CD14-positive monocyte (primary cell): ENCODE measurements at regions not wholly inside any gene's neighbourhood (a gene's known extent, or its start where the extent isn't known, plus 50 kb on each side); places are given as distances from the start of the nearest gene placed in this dataset.
"Not testable (repeated sequence)": the region's sequence is repeated elsewhere in the genome, so short reads cannot be mapped to it uniquely, and the experiment has no call there.

Source experiments
- DNase-seq, 3 donors: peaks; one replicate each; pipeline ENCODE4 v3.0.0-alpha.2; 2011 to 2022
- H2AFZ ChIP-seq: 2 replicates; pipeline ENCODE4 v1.6.0; 2012; ENCODE audit warnings: mild to moderate bottlenecking, low read depth, low read length, inconsistent platforms; ENCODE audit not compliant: insufficient read depth, poor library complexity, severe bottlenecking
- H3K27ac ChIP-seq, 2 donors: 1 replicate in 1 of 2; 2 replicates in 1 of 2; pipeline ENCODE4 v1.5.1; 2012 to 2013; ENCODE audit warnings: low read length in 2 of 2, control low read depth in 1 of 2, inconsistent platforms in 1 of 2, low read depth in 1 of 2, mild to moderate bottlenecking in 1 of 2
- H3K27me3 ChIP-seq, 2 donors: one replicate each; pipeline versions ENCODE4 v1.6.0 to v1.6.1; 2011 to 2013; ENCODE audit warnings: low read length in 2 of 2; ENCODE audit not compliant: control insufficient read depth in 2 of 2, insufficient read depth in 2 of 2
- H3K36me3 ChIP-seq, 2 donors: replicated peaks in 1 of 2; 1 replicate in 1 of 2; 2 replicates in 1 of 2; pipeline versions ENCODE4 v1.5.1 to v1.6.1; 2012 to 2013; ENCODE audit warnings: low read length in 2 of 2, control low read depth in 1 of 2, inconsistent platforms in 1 of 2, mild to moderate bottlenecking in 1 of 2; ENCODE audit not compliant: insufficient read depth in 2 of 2, control insufficient read depth in 1 of 2
- H3K4me1 ChIP-seq, 2 donors: 1 replicate in 1 of 2; 2 replicates in 1 of 2; pipeline versions ENCODE4 v1.5.1 to v1.6.1; 2012 to 2013; ENCODE audit warnings: low read length in 2 of 2, control low read depth in 1 of 2, inconsistent platforms in 1 of 2, mild to moderate bottlenecking in 1 of 2, moderate library complexity in 1 of 2; ENCODE audit not compliant: insufficient read depth in 2 of 2, control insufficient read depth in 1 of 2
- H3K4me2 ChIP-seq: replicated peaks from 2 replicates; pipeline ENCODE3; 2012; ENCODE audit warnings: low read length, moderate library complexity, mild to moderate bottlenecking; ENCODE audit not compliant: poor library complexity, severe bottlenecking; ENCODE audit errors: extremely low read depth
- H3K4me3 ChIP-seq, 3 experiments: fragments of 200-600 bp in 1 of 3; sonication (generic) in 1 of 3; replicated peaks in 1 of 3; 1 replicate in 2 of 3; 2 replicates in 1 of 3; pipeline ENCODE4 v1.5.1; 2011 to 2013; ENCODE audit warnings: low read length in 3 of 3, mild to moderate bottlenecking in 3 of 3, control low read depth in 2 of 3, low read depth in 2 of 3, inconsistent platforms in 1 of 3, moderate library complexity in 1 of 3
- H3K79me2 ChIP-seq: 2 replicates; pipeline ENCODE4 v1.6.0; 2012; ENCODE audit warnings: mild to moderate bottlenecking, control low read depth, inconsistent platforms, low read length, moderate library complexity; ENCODE audit not compliant: insufficient read depth
- H3K9ac ChIP-seq: 2 replicates; pipeline ENCODE4 v1.6.0; 2017; ENCODE audit warnings: low read length, mild to moderate bottlenecking; ENCODE audit not compliant: insufficient read depth, poor library complexity, severe bottlenecking
- H3K9me3 ChIP-seq, 2 donors: replicated peaks in 1 of 2; 1 replicate in 1 of 2; 2 replicates in 1 of 2; pipeline versions ENCODE4 v1.5.1 to v1.6.1; 2012 to 2013; ENCODE audit warnings: low read length in 2 of 2, control low read depth in 1 of 2; ENCODE audit not compliant: control insufficient read depth in 1 of 2, insufficient read depth in 1 of 2
- H4K20me1 ChIP-seq: 2 replicates; pipeline ENCODE4 v1.6.0; 2012; ENCODE audit warnings: mild to moderate bottlenecking, low read length, control low read depth, moderate library complexity; ENCODE audit not compliant: insufficient read depth
- H3K27ac Mint-ChIP-seq, 7 donors: one replicate each; pipeline ENCODE4 v1.8.0; 2020; ENCODE audit warnings: mild to moderate bottlenecking in 7 of 7, mixed read lengths in 7 of 7, moderate library complexity in 6 of 7, inconsistent platforms in 2 of 7
- H3K27me3 Mint-ChIP-seq, 3 donors: one replicate each; pipeline ENCODE4 v1.8.0; 2021 to 2022; ENCODE audit warnings: low read depth in 3 of 3, mild to moderate bottlenecking in 3 of 3, mixed read lengths in 3 of 3, moderate library complexity in 3 of 3, inconsistent platforms in 1 of 3
- H3K36me3 Mint-ChIP-seq, 2 donors: one replicate each; pipeline ENCODE4 v1.8.0; 2020; ENCODE audit warnings: mixed read lengths in 2 of 2, inconsistent platforms in 1 of 2, mild to moderate bottlenecking in 1 of 2
- H3K4me1 Mint-ChIP-seq: one replicate; pipeline ENCODE4 v1.8.0; 2020; ENCODE audit warnings: mild to moderate bottlenecking, mixed read lengths
- H3K4me3 Mint-ChIP-seq, 2 donors: one replicate each; pipeline ENCODE4 v1.8.0; 2020; ENCODE audit warnings: mild to moderate bottlenecking in 2 of 2, mixed read lengths in 2 of 2, moderate library complexity in 1 of 2
- H3K9me3 Mint-ChIP-seq, 7 donors: one replicate each; pipeline ENCODE4 v1.8.0; 2020 to 2022; ENCODE audit warnings: mixed read lengths in 7 of 7, mild to moderate bottlenecking in 6 of 7, moderate library complexity in 6 of 7, inconsistent platforms in 2 of 7
- CTCF ChIP-seq: fragments of 200-600 bp; IDR thresholded peaks from one replicate; pipeline ENCODE4 v1.8.0; 2022; ENCODE audit warnings: antibody characterized with exemption, mild to moderate bottlenecking
- WGBS: methylation state at CpG from one replicate; pipeline ENCODE4 v1.1.5; 2013; ENCODE audit warnings: missing lambda C conversion rate; ENCODE audit not compliant: insufficient coverage; 5-methylcytosine and 5-hydroxymethylcytosine counted together
- intact Hi-C, 2 donors: fragments of 100-400 bp; cut with micrococcal nuclease; formaldehyde crosslinking; loops; one replicate each; pipeline versions ENCODE4 v1.15.0 to v1.15.1; 2023

GRCh38 chr19:34859325-34859724, 67.4 kb upstream of the ZNF30 start:
- H3K4me3 ChIP-seq, H4K20me1 ChIP-seq, H3K36me3 ChIP-seq, H3K79me2 ChIP-seq, H3K27ac Mint-ChIP-seq, H3K36me3 Mint-ChIP-seq, H2AFZ ChIP-seq, H3K9me3 ChIP-seq, H3K4me2 ChIP-seq, H3K27ac ChIP-seq, H3K4me1 ChIP-seq, H3K9ac ChIP-seq, H3K27me3 ChIP-seq, H3K4me3 Mint-ChIP-seq, H3K4me1 Mint-ChIP-seq, intact Hi-C loops, DNase-seq: not testable (repeated sequence)
- Mint-ChIP-seq H3K27me3 (peaks cover 5 to 16% (median 10%) of the 10 kb centered on the region in 3 donors), H3K9me3 (peaks cover 0 to 34% (median 17%) of the 10 kb centered on the region in 7 donors)
- no CpG with 5 or more reads among the region's 2 CpGs for WGBS

- Histone ChIP-seq H3K27ac (no peak overlapping the region), H3K27me3 (no peaks in the 10 kb centered on the region), H3K4me3 (no peak overlapping the region), H3K9me3 (peaks cover 0 to 25% of the 10 kb centered on the region in 2 donors), H3K9ac (no peak overlapping the region), H3K36me3 (no peaks in the 10 kb centered on the region), H4K20me1 (no peaks in the 10 kb centered on the region), H3K79me2 (no peaks in the 10 kb centered on the region), H2AFZ (no peak overlapping the region), H3K4me2 (no peak overlapping the region), H3K4me1 (no peaks in the 10 kb centered on the region)
- peaks cover 5 to 14% (median 10%) of the 10 kb centered on the region in 3 donors for H3K27me3 Mint-ChIP-seq
- H3K4me1 Mint-ChIP-seq = peaks cover 7% of the 10 kb centered on the region
- no peaks in the 10 kb centered on the region for H3K36me3 Mint-ChIP-seq
- no peak overlapping the region for H3K27ac Mint-ChIP-seq
- no peak overlapping the region for H3K4me3 Mint-ChIP-seq
- TF ChIP-seq CTCF = no peak
- intact Hi-C loops = no loop called here
- DNase-seq = no peak
- peaks cover 4 to 49% (median 22%) of the 10 kb centered on the region in 7 donors for H3K9me3 Mint-ChIP-seq
Measured at GRCh38 chr19:34856052-34856451, 70.7 kb upstream of the ZNF30 start.
